ENCODE measurements at regions not wholly inside any gene's neighbourhood (a gene's known extent, or its start where the extent isn't known, plus 50 kb on each side); places are given as distances from the start of the nearest gene placed in this dataset.
A peak's percentile ranks its signal among the peaks of the same experiment; 100 is the strongest.
"Not testable (repeated sequence)": the region's sequence is repeated elsewhere in the genome, so short reads cannot be mapped to it uniquely, and the experiment has no call there.

- Histone ChIP-seq H3K27me3 (ENCODE audit: control insufficient read depth in 1 of 2, insufficient read depth in 2 of 2, low read length in 2 of 2) (no peaks in the 10 kb centered on the region), H3K27ac (ENCODE audit: low read depth in 1 of 2, low read length in 2 of 2) (no peak overlapping the region), H3K4me1 (ENCODE audit: insufficient read depth, low read length) (peaks cover 27% of the 10 kb centered on the region), H3K36me3 (ENCODE audit: insufficient read depth, low read length) (no peaks in the 10 kb centered on the region), H3K9me3 (ENCODE audit: control insufficient read depth in 1 of 2, insufficient read depth in 1 of 2, low read length in 2 of 2) (peaks cover 0 to 7% of the 10 kb centered on the region in 2 experiments), H3K4me3 (ENCODE audit: low read length) (no peak overlapping the region)
- peaks cover 4% of the 10 kb centered on the region for H3K27me3 Mint-ChIP-seq
- ATAC-seq (ENCODE audit: poor library complexity) (peak; percentile 90), DNase-seq (peak in 13 of 14 experiments; percentile 29 to 81 (median 58))
- POLR2A ChIA-PET = interaction anchor here (1.2 to 2.6 kb wide), 3 partner anchors 9 to 124 kb away, joined by 3 to 7 read pairs (median 4); partner anchors contain the start of gene TNRC6C
- no peaks in the 10 kb centered on the region for H3K9me3 Mint-ChIP-seq
- no peak for TF ChIP-seq CTCF (IDR thresholded peaks at IDR 0.05)
- intact Hi-C loops (cut with DNase I, micrococcal nuclease) = loop anchor here in 1 of 2 experiments (10.0 kb wide), 1 partner anchor 50 kb away; no protein-coding TSS in a partner anchor
- H3K36me3 Mint-ChIP-seq (ENCODE audit: low read depth) = no peaks in the 10 kb centered on the region
- no peak overlapping the region for H3K4me3 Mint-ChIP-seq
- CTCF ChIA-PET = interaction anchor here (1.3 kb wide), 1 partner anchor 9 kb away, joined by 5 read pairs; no protein-coding TSS in a partner anchor
- no peak overlapping the region for H3K27ac Mint-ChIP-seq
- peaks cover 20% of the 10 kb centered on the region for H3K4me1 Mint-ChIP-seq (ENCODE audit: low read depth)
These were observed 124.1 kb upstream of the TNRC6C start for GRCh38 chr17:77834170-77835115.

GRCh38 chr17:77836557-77837041, 121.9 kb upstream of the TNRC6C start:
- Mint-ChIP-seq H3K27me3 (peaks cover 4% of the 10 kb centered on the region), H3K9me3 (no peaks in the 10 kb centered on the region), H3K4me1 (ENCODE audit: low read depth) (peaks cover 16% of the 10 kb centered on the region), H3K4me3 (no peak overlapping the region), H3K27ac (no peak overlapping the region), H3K36me3 (ENCODE audit: low read depth) (no peaks in the 10 kb centered on the region)
- peak; percentile 55 for ATAC-seq (ENCODE audit: poor library complexity)
- no peaks in the 10 kb centered on the region for H3K27me3 ChIP-seq (ENCODE audit: control insufficient read depth in 1 of 2, insufficient read depth in 2 of 2, low read length in 2 of 2)
- H3K4me3 ChIP-seq (ENCODE audit: low read length) = no peak overlapping the region
- no peak for TF ChIP-seq CTCF (IDR thresholded peaks at IDR 0.05)
- POLR2A ChIA-PET = no interaction called here
- intact Hi-C loops (cut with DNase I, micrococcal nuclease) = loop anchor here in 1 of 2 experiments (10.0 kb wide), 1 partner anchor 48 kb away; no protein-coding TSS in a partner anchor
- no peaks in the 10 kb centered on the region for H3K36me3 ChIP-seq (ENCODE audit: insufficient read depth, low read length)
- CTCF ChIA-PET = no interaction called here
- peaks cover 14% of the 10 kb centered on the region for H3K4me1 ChIP-seq (ENCODE audit: insufficient read depth, low read length)
- H3K27ac ChIP-seq (ENCODE audit: low read depth in 1 of 2, low read length in 2 of 2) = no peak overlapping the region
- peaks cover 0 to 7% of the 10 kb centered on the region in 2 experiments for H3K9me3 ChIP-seq (ENCODE audit: control insufficient read depth in 1 of 2, insufficient read depth in 1 of 2, low read length in 2 of 2)
- peak in 5 of 14 experiments; percentile 16 to 63 (median 44) for DNase-seq

GRCh38 chr17:77837072-77837471, 121.4 kb upstream of the TNRC6C start:
- CTCF ChIA-PET; H3K27ac ChIP-seq (ENCODE audit: low read depth in 1 of 2, low read length in 2 of 2); H3K27me3 ChIP-seq (ENCODE audit: control insufficient read depth in 1 of 2, insufficient read depth in 2 of 2, low read length in 2 of 2); ATAC-seq (ENCODE audit: poor library complexity); H3K36me3 ChIP-seq (ENCODE audit: insufficient read depth, low read length); H3K9me3 ChIP-seq (ENCODE audit: control insufficient read depth in 1 of 2, insufficient read depth in 1 of 2, low read length in 2 of 2); H3K27ac Mint-ChIP-seq; POLR2A ChIA-PET; H3K36me3 Mint-ChIP-seq (ENCODE audit: low read depth); H3K27me3 Mint-ChIP-seq; H3K4me3 ChIP-seq (ENCODE audit: low read length); H3K9me3 Mint-ChIP-seq; H3K4me3 Mint-ChIP-seq: not testable (repeated sequence)
- peaks cover 21% of the 10 kb centered on the region for H3K4me1 Mint-ChIP-seq (ENCODE audit: low read depth)
- peaks cover 19% of the 10 kb centered on the region for H3K4me1 ChIP-seq (ENCODE audit: insufficient read depth, low read length)
- intact Hi-C loops (cut with DNase I, micrococcal nuclease) = loop anchor here in 1 of 2 experiments (10.0 kb wide), 1 partner anchor 48 kb away; no protein-coding TSS in a partner anchor
- peak in 1 of 14 experiments; percentile 8 for DNase-seq
